Motor neuron (in vitro differentiated cells): ENCODE measurements at regions not wholly inside any gene's neighbourhood (a gene's known extent, or its start where the extent isn't known, plus 50 kb on each side); places are given as distances from the start of the nearest gene placed in this dataset.
"Not testable (repeated sequence)": the region's sequence is repeated elsewhere in the genome, so short reads cannot be mapped to it uniquely, and the experiment has no call there.

Experiments
- ATAC-seq, 8 experiments: fragments of 200-7000 bp; cut with Tn5 transposase; replicated peaks in 6 of 8; 2 replicates each; pipeline ENCODE4 v1.8.0; 2021; ENCODE audit warnings: mild to moderate bottlenecking in 8 of 8, moderate library complexity in 8 of 8
- H3K27ac ChIP-seq, 2 donors: fragments of 250-450 bp; sonication (Bioruptor Pico); 2 replicates each; pipeline ENCODE4 v1.9.0; 2021; ENCODE audit warnings: antibody characterized with exemption in 2 of 2, mild to moderate bottlenecking in 2 of 2, moderate library complexity in 1 of 2
- H3K4me1 ChIP-seq, 2 donors: fragments of 250-450 bp; sonication (Bioruptor Pico); replicated peaks in 1 of 2; 2 replicates each; pipeline ENCODE4 v1.6.1; 2021; ENCODE audit warnings: antibody characterized with exemption in 2 of 2, mild to moderate bottlenecking in 2 of 2, moderate library complexity in 1 of 2
- H3K4me3 ChIP-seq, 5 donors: fragments of 250-450 bp; sonication (Bioruptor Pico); 2 replicates each; pipeline ENCODE4 v1.9.0; 2021; ENCODE audit warnings: antibody characterized with exemption in 5 of 5, mild to moderate bottlenecking in 5 of 5, moderate library complexity in 4 of 5
- WGBS, 10 experiments: fragments of 450-650 bp; shearing (Covaris generic); methylation state at CpG; one replicate each; pipeline ENCODE4 v1.0.0; 2022; 5-methylcytosine and 5-hydroxymethylcytosine counted together
- in situ Hi-C, 9 experiments: fragments of 400-800 bp; cut with MboI; loops; one replicate each; pipeline ENCODE4 v1.15.0; 2021; ENCODE audit warnings: low sequenced_read_pairs in 9 of 9, low pct_unique_long_range_greater_than_20kb in 2 of 9; ENCODE audit not compliant: unreplicated experiment in 9 of 9

- peak in 2 of 8 experiments; percentile 76 to 88 for ATAC-seq
- no peak overlapping the region for H3K4me3 ChIP-seq
- no peak overlapping the region for H3K27ac ChIP-seq
- 22 to 94% (median 83%) methylated on average over 2 to 4 of the region's 4 CpGs; no CpG with 5 or more reads in 1 of the 10 experiments for WGBS, 10 experiments
- H3K4me1 ChIP-seq, result no peaks in the 10 kb centered on the region
- in situ Hi-C loops, result no loop called here
Measured at GRCh38 chr14:53850714-53851296, 105.8 kb downstream of the BMP4 start.

GRCh38 chr14:53849549-53849948 is 107.1 kb downstream of the BMP4 start:
- 56 to 100% (median 92%) methylated on average over 2 to 6 of the region's 6 CpGs; no CpG with 5 or more reads in 1 of the 10 experiments for WGBS, 10 experiments
- Histone ChIP-seq H3K4me3 (no peak overlapping the region), H3K4me1 (no peaks in the 10 kb centered on the region), H3K27ac (no peak overlapping the region)
- in situ Hi-C loops, result no loop called here
- no peak for ATAC-seq

GRCh38 chr14:53848854-53849253 is 107.8 kb downstream of the BMP4 start:
- Histone ChIP-seq H3K4me3 (no peak overlapping the region), H3K4me1 (no peaks in the 10 kb centered on the region), H3K27ac (no peak overlapping the region)
- in situ Hi-C loops, result no loop called here
- 52 to 100% (median 80%) methylated on average over 1 to 5 of the region's 5 CpGs; no CpG with 5 or more reads in 5 of the 10 experiments for WGBS, 10 experiments
- ATAC-seq, result peak in 2 of 8 experiments; percentile 69 to 83

- WGBS, 10 experiments, result 67 to 100% (median 94%) methylated on average over 2 to 6 of the region's 7 CpGs; no CpG with 5 or more reads in 2 of the 10 experiments
- Histone ChIP-seq H3K4me1 (no peaks in the 10 kb centered on the region), H3K27ac (no peak overlapping the region), H3K4me3 (no peak overlapping the region)
- in situ Hi-C loops, result no loop called here
- no peak for ATAC-seq
Measured at GRCh38 chr14:53847881-53848280, 108.7 kb downstream of the BMP4 start.

GRCh38 chr14:53847057-53847456 is 109.6 kb downstream of the BMP4 start:
- WGBS, 10 experiments, result 43 to 100% (median 49%) methylated on average over 1 of the region's 1 CpG; no CpG with 5 or more reads in 6 of the 10 experiments
- Histone ChIP-seq H3K27ac (no peak overlapping the region), H3K4me1 (no peaks in the 10 kb centered on the region), H3K4me3 (no peak overlapping the region)
- in situ Hi-C loops, result no loop called here
- no peak for ATAC-seq

GRCh38 chr14:53845813-53846693 is 110.6 kb downstream of the BMP4 start:
- in situ Hi-C loops, result no loop called here

GRCh38 chr14:53842938-53843337 is 113.7 kb downstream of the BMP4 start:
- in situ Hi-C loops, result no loop called here
- Histone ChIP-seq H3K4me1 (no peaks in the 10 kb centered on the region), H3K4me3 (no peak overlapping the region), H3K27ac (no peak overlapping the region)
- peak in 1 of 8 experiments; percentile 91 for ATAC-seq
- WGBS, 10 experiments, result 0 to 67% (median 54%) methylated on average over 1 to 4 of the region's 4 CpGs; no CpG with 5 or more reads in 1 of the 10 experiments

More at GRCh38 chr14:53845813-53846693, 110.6 kb downstream of the BMP4 start:
- no peak overlapping the region for H3K4me3 ChIP-seq
- H3K27ac ChIP-seq, result no peak overlapping the region
- no peaks in the 10 kb centered on the region for H3K4me1 ChIP-seq
- 68 to 92% (median 78%) methylated on average over 3 to 8 of the region's 8 CpGs; no CpG with 5 or more reads in 1 of the 10 experiments for WGBS, 10 experiments
- no peak for ATAC-seq

GRCh38 chr14:53841109-53842099 is 115.2 kb downstream of the BMP4 start:
- ATAC-seq, result no peak
- H3K4me3 ChIP-seq, result no peak overlapping the region

GRCh38 chr14:53840444-53840843 is 116.2 kb downstream of the BMP4 start:
- WGBS, 10 experiments, result 42 to 100% (median 79%) methylated on average over 1 to 2 of the region's 2 CpGs; no CpG with 5 or more reads in 1 of the 10 experiments
- Histone ChIP-seq H3K27ac (no peak overlapping the region), H3K4me1 (no peaks in the 10 kb centered on the region), H3K4me3 (no peak overlapping the region)
- ATAC-seq, result peak in 4 of 8 experiments; percentile 16 to 47 (median 38)
- in situ Hi-C loops, result no loop called here

More at GRCh38 chr14:53841109-53842099, 115.2 kb downstream of the BMP4 start:
- H3K4me1 ChIP-seq, result no peaks in the 10 kb centered on the region
- in situ Hi-C loops, result no loop called here
- 41 to 100% (median 90%) methylated on average over 1 to 3 of the region's 3 CpGs for WGBS, 10 experiments
- no peak overlapping the region for H3K27ac ChIP-seq

GRCh38 chr14:53838374-53838773 is 118.3 kb downstream of the BMP4 start:
- Histone ChIP-seq H3K4me1 (no peaks in the 10 kb centered on the region), H3K4me3 (no peak overlapping the region), H3K27ac (no peak overlapping the region)
- in situ Hi-C loops, result no loop called here
- no peak for ATAC-seq
- 0 to 100% (median 57%) methylated on average over 1 to 4 of the region's 4 CpGs; no CpG with 5 or more reads in 2 of the 10 experiments for WGBS, 10 experiments

- H3K27ac ChIP-seq, H3K4me1 ChIP-seq, ATAC-seq, in situ Hi-C loops, H3K4me3 ChIP-seq: not testable (repeated sequence)
- WGBS, 10 experiments, result 0 to 100% (median 56%) methylated on average over 1 to 2 of the region's 2 CpGs; no CpG with 5 or more reads in 6 of the 10 experiments
Measured at GRCh38 chr14:53837656-53838055, 119.0 kb downstream of the BMP4 start.

- 40 to 100% (median 94%) methylated on average over 1 to 2 of the region's 2 CpGs; no CpG with 5 or more reads in 1 of the 10 experiments for WGBS, 10 experiments
- in situ Hi-C loops, result no loop called here
- no peak overlapping the region for H3K27ac ChIP-seq
- no peaks in the 10 kb centered on the region for H3K4me1 ChIP-seq
- H3K4me3 ChIP-seq, result no peak overlapping the region
- no peak for ATAC-seq
Measured at GRCh38 chr14:53836551-53836950, 120.1 kb downstream of the BMP4 start.
